Left ventricle myocardium inferior (tissue), 1 donor: ENCODE measurements at regions not wholly inside any gene's neighbourhood (a gene's known extent, or its start where the extent isn't known, plus 50 kb on each side); places are given as distances from the start of the nearest gene placed in this dataset.

Experiments
- DNase-seq: peaks from one replicate; pipeline ENCODE4 v3.0.0-alpha.2; 2020
- H3K27ac ChIP-seq: fragments of 200-600 bp; replicated peaks from 2 replicates; pipeline ENCODE4 v1.8.0; 2021
- H3K27me3 ChIP-seq: fragments of 200-600 bp; 2 replicates; pipeline ENCODE4 v1.8.0; 2021; ENCODE audit warnings: low read depth
- H3K36me3 ChIP-seq: fragments of 200-600 bp; 2 replicates; pipeline ENCODE4 v1.8.0; 2021
- H3K4me1 ChIP-seq: fragments of 200-600 bp; 2 replicates; pipeline ENCODE4 v1.8.0; 2021
- H3K4me3 ChIP-seq: fragments of 200-600 bp; 2 replicates; pipeline ENCODE4 v1.8.0; 2021; ENCODE audit warnings: mild to moderate bottlenecking, moderate library complexity
- H3K9me3 ChIP-seq: fragments of 200-600 bp; replicated peaks from 2 replicates; pipeline ENCODE4 v1.8.0; 2021
- intact Hi-C: fragments of 100-400 bp; cut with micrococcal nuclease; formaldehyde crosslinking; loops from one replicate; pipeline ENCODE4 v1.11.0; 2022
- TF ChIP-seq, protein P1 (sequence below): fragments of 200-600 bp; IDR thresholded peaks from 2 replicates; pipeline ENCODE4 v1.8.0; 2021; ENCODE audit warnings: antibody characterized with exemption, mild to moderate bottlenecking, borderline replicate concordance
- donor health status: DM: no; HTN: yes; CAD: no; lungs with severe emphysema.

DNA sequence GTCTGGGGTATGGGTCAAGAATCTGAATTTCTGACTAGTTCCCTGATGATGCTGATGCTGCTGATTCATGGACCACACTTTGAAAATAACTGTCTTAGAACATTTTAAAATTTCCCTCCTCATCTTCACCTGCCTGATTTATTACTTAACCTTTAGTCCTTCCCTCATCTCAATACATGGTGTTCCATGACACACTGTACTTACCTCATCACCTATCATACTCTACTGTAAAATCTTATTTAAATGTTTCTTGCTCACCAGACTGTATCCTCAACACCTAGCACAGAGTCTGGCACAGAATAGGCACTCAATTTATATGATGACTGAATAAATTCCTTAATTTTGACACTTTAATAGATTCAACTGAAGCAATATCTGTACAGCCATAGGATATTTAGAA, 95.7 kb downstream of the FAM161A start:
- H3K4me1 ChIP-seq = peaks cover 5% of the 10 kb centered on the region
- H3K9me3 ChIP-seq = peaks cover 15% of the 10 kb centered on the region
- no peak overlapping the region for H3K27ac ChIP-seq
- intact Hi-C loops = no loop called here
- TF ChIP-seq, protein P1, sequence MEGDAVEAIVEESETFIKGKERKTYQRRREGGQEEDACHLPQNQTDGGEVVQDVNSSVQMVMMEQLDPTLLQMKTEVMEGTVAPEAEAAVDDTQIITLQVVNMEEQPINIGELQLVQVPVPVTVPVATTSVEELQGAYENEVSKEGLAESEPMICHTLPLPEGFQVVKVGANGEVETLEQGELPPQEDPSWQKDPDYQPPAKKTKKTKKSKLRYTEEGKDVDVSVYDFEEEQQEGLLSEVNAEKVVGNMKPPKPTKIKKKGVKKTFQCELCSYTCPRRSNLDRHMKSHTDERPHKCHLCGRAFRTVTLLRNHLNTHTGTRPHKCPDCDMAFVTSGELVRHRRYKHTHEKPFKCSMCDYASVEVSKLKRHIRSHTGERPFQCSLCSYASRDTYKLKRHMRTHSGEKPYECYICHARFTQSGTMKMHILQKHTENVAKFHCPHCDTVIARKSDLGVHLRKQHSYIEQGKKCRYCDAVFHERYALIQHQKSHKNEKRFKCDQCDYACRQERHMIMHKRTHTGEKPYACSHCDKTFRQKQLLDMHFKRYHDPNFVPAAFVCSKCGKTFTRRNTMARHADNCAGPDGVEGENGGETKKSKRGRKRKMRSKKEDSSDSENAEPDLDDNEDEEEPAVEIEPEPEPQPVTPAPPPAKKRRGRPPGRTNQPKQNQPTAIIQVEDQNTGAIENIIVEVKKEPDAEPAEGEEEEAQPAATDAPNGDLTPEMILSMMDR = no peak
- H3K4me3 ChIP-seq = no peak overlapping the region
- H3K36me3 ChIP-seq = no peaks in the 10 kb centered on the region
- no peaks in the 10 kb centered on the region for H3K27me3 ChIP-seq
- no peak for DNase-seq

DNA sequence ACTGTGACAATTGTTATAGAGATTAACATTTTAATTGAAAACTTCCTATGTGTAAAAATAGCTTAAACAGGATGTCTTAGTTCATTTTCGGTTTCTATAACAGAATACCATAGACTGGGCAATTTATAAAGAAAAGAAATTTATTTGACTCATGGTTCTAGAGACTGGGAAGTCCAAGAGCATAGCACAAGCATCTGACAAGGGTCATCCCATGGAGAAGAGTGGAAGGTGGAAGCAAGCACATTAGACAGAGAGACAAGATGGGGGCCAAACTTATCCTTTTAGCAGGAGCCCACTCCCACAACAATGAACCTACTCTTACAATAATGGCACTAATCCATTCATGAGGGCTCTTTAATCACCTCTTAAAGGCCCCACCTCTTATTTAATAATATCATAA, 100.3 kb downstream of the FAM161A start:
- no peaks in the 10 kb centered on the region for H3K36me3 ChIP-seq
- no peak overlapping the region for H3K4me3 ChIP-seq
- intact Hi-C loops = no loop called here
- peaks cover 18% of the 10 kb centered on the region for H3K9me3 ChIP-seq
- H3K27ac ChIP-seq = no peak overlapping the region
- no peak for DNase-seq
- peaks cover 8% of the 10 kb centered on the region for H3K4me1 ChIP-seq
- TF ChIP-seq, protein P1 = no peak
- H3K27me3 ChIP-seq = no peaks in the 10 kb centered on the region

DNA sequence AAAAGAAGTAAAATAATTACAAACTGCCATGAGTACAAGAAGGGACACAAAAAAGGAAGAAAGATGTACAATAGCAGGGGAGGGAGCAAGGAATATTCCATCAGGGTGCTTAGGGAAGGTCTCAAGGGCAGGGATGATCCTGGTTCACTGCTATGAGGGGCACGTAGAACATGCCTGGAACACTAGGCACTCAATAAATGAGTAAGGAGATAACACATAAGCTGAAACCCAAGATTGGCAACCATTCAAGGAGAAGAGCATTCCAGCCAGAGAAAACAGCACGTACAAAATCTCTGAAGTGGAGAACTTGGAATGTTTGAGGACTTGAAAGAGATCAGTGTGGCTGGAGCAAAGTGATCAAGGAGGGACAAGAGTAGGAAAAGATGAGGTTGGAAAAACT, 103.2 kb downstream of the FAM161A start:
- Histone ChIP-seq H3K4me3 (no peak overlapping the region), H3K9me3 (peaks cover 18% of the 10 kb centered on the region), H3K36me3 (no peaks in the 10 kb centered on the region), H3K27ac (peak overlapping the region; percentile 31), H3K4me1 (peaks cover 8% of the 10 kb centered on the region), H3K27me3 (no peaks in the 10 kb centered on the region)
- intact Hi-C loops = no loop called here
- TF ChIP-seq, protein P1 = no peak
- DNase-seq = no peak

DNA sequence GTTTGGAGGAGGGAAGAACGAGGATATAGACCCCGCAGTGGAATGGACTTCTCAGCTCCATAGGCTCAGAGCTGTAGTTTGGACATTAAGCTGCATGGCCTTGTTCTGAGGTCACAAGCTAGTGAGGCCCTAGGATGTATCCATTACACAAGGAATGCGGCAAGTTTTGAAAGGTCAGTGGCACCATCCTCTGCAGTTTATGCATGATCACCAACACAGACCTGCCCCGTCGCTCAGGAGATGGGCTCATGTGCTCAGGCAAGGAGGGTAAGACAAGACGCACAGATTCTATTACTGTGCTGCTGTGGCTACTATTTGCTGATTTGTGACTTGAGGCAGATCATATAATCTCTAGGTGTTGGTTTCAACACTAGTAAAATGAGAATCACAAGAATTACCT, 110.9 kb downstream of the FAM161A start:
- Histone ChIP-seq H3K4me3 (no peak overlapping the region), H3K27ac (no peak overlapping the region), H3K9me3 (no peaks in the 10 kb centered on the region), H3K4me1 (no peaks in the 10 kb centered on the region), H3K36me3 (no peaks in the 10 kb centered on the region), H3K27me3 (no peaks in the 10 kb centered on the region)
- no peak for DNase-seq
- intact Hi-C loops = no loop called here
- TF ChIP-seq, protein P1 = no peak

DNA sequence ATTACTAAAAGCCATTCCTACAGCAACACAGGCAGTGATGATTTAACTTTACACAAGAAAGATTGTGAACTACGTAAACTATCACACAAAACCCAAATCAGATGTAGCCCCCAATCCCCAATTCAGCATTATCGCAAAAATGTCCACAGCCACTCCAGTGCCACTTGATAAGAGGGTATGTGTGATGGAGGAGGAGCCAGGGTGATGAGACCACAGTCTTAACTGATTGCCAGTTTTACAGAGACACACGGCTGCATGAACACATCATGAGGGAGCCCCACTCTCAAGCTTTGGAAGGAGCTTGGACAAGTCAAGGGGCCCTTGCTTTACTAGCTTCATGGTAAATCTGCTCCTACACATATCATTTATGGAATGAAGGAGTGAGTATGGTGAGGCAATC, 116.0 kb downstream of the FAM161A start:
- Histone ChIP-seq H3K9me3 (no peaks in the 10 kb centered on the region), H3K36me3 (no peaks in the 10 kb centered on the region), H3K27me3 (no peaks in the 10 kb centered on the region), H3K4me1 (no peaks in the 10 kb centered on the region), H3K27ac (no peak overlapping the region), H3K4me3 (no peak overlapping the region)
- intact Hi-C loops = no loop called here
- DNase-seq = no peak
- TF ChIP-seq, protein P1 = no peak

DNA sequence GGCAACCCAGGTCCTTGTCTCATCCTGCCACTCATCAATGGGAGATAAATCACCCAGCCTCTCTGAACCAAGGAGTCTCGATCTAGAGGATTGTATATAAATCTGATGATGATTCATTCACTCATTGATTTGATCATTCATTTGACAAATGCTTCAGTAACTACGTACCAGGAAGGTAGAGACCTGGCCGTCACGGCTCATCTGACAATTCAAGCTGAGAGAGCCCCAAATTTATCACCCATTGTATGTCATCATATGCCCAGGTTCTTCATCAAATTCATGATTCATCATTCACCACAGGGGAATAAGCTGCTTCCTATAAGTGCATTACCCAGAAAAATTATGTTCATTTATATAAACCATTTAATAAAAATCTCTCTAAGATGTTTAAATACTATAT, 116.9 kb downstream of the FAM161A start:
- no peaks in the 10 kb centered on the region for H3K36me3 ChIP-seq
- intact Hi-C loops = no loop called here

More for the DNA sequence above, 116.9 kb downstream of the FAM161A start:
- H3K27me3 ChIP-seq = no peaks in the 10 kb centered on the region
- no peak overlapping the region for H3K27ac ChIP-seq
- TF ChIP-seq, protein P1 = no peak
- no peak for DNase-seq
- no peaks in the 10 kb centered on the region for H3K9me3 ChIP-seq
- no peak overlapping the region for H3K4me3 ChIP-seq
- H3K4me1 ChIP-seq = no peaks in the 10 kb centered on the region
